GOT3 (cell line): ENCODE measurements at regions not wholly inside any gene's neighbourhood (a gene's known extent, or its start where the extent isn't known, plus 50 kb on each side); places are given as distances from the start of the nearest gene placed in this dataset.

Experiments used
- DNase-seq: peaks from one replicate; lab custom pipeline; 2025; ENCODE audit warnings: mixed read lengths; lab: John Stamatoyannopoulos, UW

DNA sequence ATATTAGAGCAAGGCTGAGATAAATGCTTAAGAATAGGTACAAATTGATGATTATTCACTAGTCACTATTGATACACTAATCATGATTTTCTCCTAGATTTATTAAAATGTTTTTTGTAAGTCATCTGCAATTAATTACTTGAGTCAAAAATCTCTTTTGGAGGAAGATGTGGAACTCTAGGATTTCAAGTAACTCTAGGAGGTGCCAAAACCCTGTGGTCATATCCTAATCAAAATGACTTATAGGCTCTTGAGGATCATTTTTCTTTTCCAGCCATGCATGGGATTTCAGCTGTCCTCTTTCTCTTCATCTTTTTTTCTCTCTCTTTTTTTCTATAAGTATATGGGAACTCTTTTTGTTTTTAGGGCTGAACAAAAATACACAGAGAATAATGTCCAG, 141.8 kb upstream of the CD180 start:
- no peak for DNase-seq

- no peak for DNase-seq
Measured at GRCh38 chr5:67337751-67338150, 141.2 kb upstream of the CD180 start.

DNA sequence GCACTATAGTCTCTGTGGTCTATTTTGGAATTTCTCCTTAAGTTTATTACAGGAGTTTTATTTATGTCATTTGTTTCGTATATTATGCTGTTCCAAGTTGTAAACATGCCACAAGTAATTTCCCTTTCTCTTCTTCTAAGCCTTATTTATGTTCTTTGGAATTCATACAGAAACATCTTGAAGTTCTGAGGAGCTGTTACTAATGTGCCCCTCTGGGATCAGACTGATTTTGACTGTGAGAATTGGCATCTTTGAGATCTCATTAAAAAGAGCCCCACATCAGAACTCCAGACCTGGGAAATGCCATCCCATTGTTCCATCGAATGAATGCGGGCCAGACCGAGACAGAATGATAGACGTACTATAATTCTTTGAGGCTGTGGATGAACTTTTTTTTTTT, 138.8 kb upstream of the CD180 start:
- no peak for DNase-seq

DNA sequence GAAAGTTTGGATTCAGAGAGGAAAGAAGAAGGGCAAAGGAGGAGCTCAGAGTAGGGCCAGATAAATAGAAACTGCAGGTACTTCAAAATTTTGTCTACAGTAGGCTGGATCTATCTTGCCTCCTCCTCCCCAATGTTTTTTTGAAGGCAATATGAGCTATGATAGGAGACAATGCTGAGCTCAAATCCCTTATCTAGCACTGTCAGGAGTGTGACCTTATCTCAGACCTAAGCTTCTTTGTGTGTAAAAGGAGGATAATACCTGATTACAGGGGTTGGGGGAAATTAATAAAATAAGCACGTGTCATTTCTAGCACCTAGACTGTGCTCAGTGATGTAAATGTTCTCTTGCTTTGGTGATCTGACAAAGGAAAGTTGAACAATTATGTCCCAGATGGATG, 137.8 kb upstream of the CD180 start:
- no peak for DNase-seq

- DNase-seq = no peak
Measured at GRCh38 chr5:67333171-67333570, 136.6 kb upstream of the CD180 start.

GRCh38 chr5:67331296-67331925, 134.8 kb upstream of the CD180 start:
- no peak for DNase-seq

- DNase-seq = no peak
Measured at GRCh38 chr5:67319935-67320725, 123.5 kb upstream of the CD180 start.

- no peak for DNase-seq
Measured at GRCh38 chr5:67318746-67319145, 122.1 kb upstream of the CD180 start.

- no peak for DNase-seq
Measured at GRCh38 chr5:67317603-67318002, 121.0 kb upstream of the CD180 start.

GRCh38 chr5:67316695-67317094, 120.1 kb upstream of the CD180 start:
- no peak for DNase-seq

DNA sequence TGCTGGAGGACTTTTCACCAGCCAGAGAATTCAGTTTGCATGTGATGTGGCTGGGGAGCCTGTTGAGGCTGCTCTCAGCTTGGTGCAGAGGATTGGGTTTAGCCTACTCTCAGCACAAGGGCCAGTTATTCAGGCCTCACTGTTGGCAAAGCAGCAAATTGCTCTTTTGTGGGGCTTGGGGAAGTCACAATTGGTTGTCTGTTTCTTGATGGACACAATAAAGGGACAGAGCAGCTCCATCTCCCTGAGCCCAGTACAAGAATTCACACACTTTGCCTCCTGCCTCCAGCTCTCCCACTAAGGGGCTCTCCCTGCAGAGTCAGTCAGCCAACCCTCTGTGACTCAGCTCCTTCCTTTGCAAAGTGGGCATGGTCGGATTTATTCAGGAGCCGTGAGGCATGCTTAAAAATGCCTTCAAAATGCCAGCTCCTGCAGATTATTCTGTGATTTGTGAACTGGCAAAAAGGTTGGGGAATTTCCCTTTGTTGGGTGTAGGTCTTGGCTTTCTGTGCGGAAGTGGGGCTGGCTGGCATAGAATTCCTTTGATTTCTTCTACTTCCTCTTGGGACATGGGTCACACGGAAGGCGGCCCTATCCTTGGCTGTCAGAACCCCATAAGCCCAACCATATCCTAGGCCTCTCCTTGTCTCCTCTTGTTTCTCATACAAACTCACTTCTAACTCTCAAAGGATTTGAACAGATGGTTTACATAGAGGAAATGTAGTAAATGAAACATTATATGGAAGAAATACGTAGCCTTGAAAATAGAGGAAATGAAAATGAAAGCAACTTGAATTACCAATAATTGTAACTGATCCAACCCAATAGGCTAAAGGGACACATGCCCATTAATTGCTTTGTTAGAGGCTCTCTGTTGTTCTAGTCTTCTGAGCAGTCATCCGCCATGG, 118.7 kb upstream of the CD180 start:
- DNase-seq = peak; percentile 6

- DNase-seq = no peak
Measured at GRCh38 chr5:67311701-67312100, 115.1 kb upstream of the CD180 start.

- no peak for DNase-seq
Measured at GRCh38 chr5:67311208-67311607, 114.6 kb upstream of the CD180 start.

DNA sequence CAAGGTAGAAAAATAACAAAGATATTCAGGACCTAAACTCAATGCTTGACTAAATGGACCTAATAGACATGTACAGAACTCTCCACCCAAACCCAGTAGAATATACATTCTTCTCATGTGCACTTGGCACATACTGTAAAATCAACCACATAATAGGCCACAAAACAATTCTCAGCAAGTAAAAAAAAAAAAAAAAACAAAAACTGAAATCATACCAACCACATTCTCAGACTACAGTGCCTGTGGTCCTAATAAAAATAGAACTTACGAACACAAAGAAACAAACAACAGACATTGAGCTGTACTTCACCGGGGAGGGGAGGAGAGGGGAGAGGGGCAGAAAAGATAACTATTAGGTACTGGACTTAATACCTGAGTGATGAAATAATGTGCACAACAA, 114.1 kb upstream of the CD180 start:
- no peak for DNase-seq

- DNase-seq = no peak
Measured at GRCh38 chr5:67310169-67310568, 113.6 kb upstream of the CD180 start.

DNA sequence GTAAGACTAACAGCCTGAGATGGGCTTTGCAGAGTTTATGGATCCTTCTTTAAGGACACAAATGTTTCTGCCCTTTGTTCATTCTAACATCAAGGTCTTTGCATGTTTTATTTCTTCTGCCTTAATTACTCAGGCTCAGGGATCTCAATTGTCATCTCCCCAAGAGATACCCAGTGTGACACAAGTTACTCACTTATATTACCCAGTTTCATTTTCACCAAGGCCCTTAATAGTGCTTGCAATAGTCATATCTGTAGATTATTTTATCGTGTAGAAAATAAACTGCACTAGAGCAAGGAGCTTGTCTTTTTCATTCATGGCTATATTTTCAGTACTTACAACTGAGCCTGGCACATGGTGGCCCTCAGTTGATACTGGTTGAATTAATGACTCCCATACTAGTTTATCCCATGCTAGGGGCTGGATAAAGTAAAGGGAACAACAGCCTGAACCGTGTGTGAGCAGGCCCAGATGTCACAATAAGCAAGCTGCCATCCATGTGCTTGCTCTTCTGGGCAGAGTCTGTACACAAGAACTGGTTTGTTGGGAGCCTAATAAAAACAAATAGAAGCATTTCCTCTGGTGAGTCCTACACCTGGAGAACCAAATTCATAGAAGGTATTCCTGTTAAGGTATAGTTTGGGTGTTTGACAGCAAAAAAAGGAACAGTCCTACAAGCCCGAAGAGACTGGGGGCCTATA, 112.5 kb upstream of the CD180 start:
- no peak for DNase-seq

DNA sequence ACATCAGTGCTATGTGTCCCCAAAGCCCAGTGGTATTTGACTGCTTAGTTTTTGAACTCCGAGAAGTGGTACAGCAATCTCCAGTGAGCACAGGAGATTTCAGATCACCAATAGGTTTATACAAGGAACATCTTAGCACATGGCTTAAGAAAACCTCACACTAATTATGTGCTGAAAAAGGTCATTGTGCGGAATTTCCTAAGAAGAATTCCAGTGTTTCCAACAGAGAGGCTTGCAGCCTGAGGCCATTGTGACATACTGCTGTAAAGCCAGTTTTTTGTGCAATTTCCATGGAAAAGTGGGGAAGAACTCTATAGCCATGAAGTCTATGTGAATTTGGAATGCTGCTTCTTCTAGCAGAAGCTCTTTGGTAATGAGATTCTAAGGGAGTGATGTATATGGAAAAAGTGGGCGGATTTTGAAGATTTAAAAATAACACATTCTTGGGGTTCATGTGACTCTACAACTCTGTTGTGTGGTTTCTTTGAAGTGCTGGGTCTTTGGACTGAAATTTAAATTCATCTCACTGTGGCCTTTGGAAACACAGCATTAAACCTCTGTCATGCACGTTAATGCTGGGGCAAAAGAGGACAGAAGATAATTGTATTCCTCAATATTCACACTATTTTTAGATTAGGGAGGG, 110.5 kb upstream of the CD180 start:
- DNase-seq = no peak

DNA sequence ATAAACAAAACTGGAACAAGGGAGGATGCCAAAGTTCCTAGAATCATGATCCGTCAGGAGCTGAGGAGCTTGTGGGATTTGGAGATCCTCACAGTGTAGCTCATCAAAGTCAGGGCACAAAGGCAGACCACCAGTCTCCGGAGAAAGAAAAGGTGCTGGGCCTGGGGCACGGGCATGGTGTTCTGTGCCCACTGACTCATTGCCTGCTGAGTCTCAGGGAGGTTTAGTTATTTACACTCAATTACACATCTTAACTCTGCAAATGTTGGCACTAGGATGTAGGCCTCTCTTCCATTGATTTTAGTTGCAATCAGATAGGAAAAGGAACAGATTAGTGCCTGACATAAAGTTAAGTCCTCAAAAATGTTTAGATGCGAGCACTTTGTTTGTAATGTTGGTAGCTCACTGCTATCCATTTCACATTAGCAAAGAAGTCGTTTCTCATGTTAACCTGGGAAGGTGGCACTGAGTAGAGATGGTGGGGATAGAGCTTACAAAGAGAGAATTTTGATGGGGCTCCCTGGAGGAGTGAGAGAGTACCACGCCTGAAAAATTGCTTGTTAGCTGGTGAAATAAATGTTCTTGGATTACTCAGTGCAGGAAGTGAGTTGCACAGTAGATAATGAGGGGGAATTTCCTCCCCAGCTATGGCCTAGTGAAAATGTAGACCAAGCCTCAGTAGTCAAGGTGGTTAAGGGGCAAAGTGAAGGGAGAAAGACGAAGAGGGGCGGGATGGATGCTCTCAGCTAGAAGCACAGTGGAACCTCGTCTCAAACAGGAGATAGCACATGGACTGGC, 109.5 kb upstream of the CD180 start:
- no peak for DNase-seq

- DNase-seq = no peak
Measured at GRCh38 chr5:67305401-67305800, 108.8 kb upstream of the CD180 start.

- no peak for DNase-seq
Measured at GRCh38 chr5:67303356-67303755, 106.8 kb upstream of the CD180 start.
